Activated naive CD4-positive, alpha-beta T cell treated with anti-CD3 and anti-CD28 coated beads, Interleukin-2, amount 50 U/mL, for 24 hours (primary cell): ENCODE measurements at regions not wholly inside any gene's neighbourhood (a gene's known extent, or its start where the extent isn't known, plus 50 kb on each side); places are given as distances from the start of the nearest gene placed in this dataset.

ENCODE experiments used
- H3K27ac Mint-ChIP-seq: one replicate; pipeline ENCODE4 v1.8.0; 2021; ENCODE audit warnings: mild to moderate bottlenecking, mixed read lengths
- H3K27me3 Mint-ChIP-seq: one replicate; pipeline ENCODE4 v1.8.0; 2021; ENCODE audit warnings: mixed read lengths
- H3K36me3 Mint-ChIP-seq: one replicate; pipeline ENCODE4 v1.8.0; 2021; ENCODE audit warnings: mixed read lengths
- H3K4me1 Mint-ChIP-seq: one replicate; pipeline ENCODE4 v1.8.0; 2021; ENCODE audit warnings: mixed read lengths
- H3K4me3 Mint-ChIP-seq: one replicate; pipeline ENCODE4 v1.8.0; 2021; ENCODE audit warnings: mild to moderate bottlenecking, mixed read lengths
- H3K9me3 Mint-ChIP-seq: one replicate; pipeline ENCODE4 v1.8.0; 2021; ENCODE audit warnings: mixed read lengths

DNA sequence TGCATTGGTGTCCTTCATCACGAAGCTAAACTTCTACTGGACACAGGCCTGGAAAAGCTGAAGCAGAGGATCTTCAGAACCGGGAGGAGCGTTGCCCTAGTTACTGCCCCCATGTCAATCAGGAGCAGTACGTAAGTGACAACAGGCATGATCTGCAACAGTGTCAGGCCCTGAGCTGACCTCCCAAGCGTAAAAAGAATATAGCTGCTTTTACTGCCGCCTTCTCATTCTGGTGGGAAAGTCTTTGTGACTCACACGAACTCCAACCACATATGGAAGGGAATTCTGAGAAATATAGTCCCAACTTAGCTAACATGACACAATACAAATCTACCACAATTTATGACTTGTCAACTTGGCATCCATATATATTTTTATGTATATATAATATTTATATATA, 1007.7 kb upstream of the CDH2 start:
- Mint-ChIP-seq H3K9me3 (no peaks in the 10 kb centered on the region), H3K27me3 (no peaks in the 10 kb centered on the region), H3K4me3 (no peak overlapping the region), H3K27ac (no peak overlapping the region), H3K4me1 (no peaks in the 10 kb centered on the region), H3K36me3 (no peaks in the 10 kb centered on the region)

DNA sequence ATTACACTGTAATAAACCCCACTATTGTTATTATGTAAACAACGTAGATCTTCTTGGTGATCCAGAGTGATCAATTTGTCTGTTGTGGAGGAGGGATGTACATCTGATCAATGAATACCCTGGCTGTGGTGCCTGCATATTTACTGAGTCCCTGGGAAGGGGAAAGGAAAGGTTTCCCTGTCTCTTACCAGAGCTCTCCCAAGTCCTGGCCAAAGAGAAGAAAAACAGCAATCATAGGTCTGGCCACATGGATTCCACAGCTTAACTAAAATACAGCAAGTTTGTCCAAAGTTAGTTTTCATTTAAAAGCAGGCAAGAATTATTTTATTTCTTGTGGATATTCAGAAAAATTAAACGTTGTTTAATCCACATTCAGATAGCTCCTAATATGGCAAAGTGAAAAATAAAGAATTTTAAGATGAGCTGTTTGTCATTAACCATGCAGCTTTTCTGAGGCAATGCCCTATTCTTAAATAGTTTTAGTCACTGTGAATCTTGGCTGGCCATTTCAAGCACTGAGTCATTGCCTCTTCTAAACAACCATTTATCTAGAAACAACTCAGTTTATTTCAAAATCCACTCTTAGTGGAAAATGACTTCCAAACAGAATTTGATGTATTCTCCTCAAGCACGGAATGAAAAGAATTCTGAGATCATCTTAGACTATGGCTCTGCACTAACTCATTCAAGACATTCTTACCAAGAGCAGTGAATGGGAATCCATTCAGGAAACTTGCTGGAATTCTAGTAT, 1004.4 kb upstream of the CDH2 start:
- H3K4me1 Mint-ChIP-seq: no peaks in the 10 kb centered on the region
- H3K36me3 Mint-ChIP-seq: no peaks in the 10 kb centered on the region
- no peak overlapping the region for H3K4me3 Mint-ChIP-seq
- H3K27me3 Mint-ChIP-seq: no peaks in the 10 kb centered on the region
- no peak overlapping the region for H3K27ac Mint-ChIP-seq
- H3K9me3 Mint-ChIP-seq: no peaks in the 10 kb centered on the region

DNA sequence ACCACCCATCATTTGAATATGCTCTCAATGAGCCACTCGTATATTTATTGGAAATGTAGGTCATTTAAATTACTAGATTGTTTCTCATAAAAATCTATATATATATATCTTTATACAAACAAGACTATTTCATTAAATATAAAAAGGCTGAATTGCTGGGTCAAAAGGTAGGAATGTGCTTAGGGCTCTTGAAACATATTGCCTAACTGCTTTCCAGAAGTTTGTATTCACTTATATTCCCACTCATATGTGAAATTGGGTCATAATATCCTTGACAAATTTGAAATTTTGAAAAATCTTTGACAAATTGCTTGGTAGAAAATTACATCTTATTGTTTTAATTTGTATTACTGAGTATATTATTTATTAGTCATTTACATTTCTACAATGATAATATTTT, 999.8 kb upstream of the CDH2 start:
- Mint-ChIP-seq H3K9me3 (peaks cover 14% of the 10 kb centered on the region), H3K27ac (no peak overlapping the region), H3K4me3 (no peak overlapping the region), H3K27me3 (no peaks in the 10 kb centered on the region), H3K36me3 (no peaks in the 10 kb centered on the region), H3K4me1 (no peaks in the 10 kb centered on the region)

DNA sequence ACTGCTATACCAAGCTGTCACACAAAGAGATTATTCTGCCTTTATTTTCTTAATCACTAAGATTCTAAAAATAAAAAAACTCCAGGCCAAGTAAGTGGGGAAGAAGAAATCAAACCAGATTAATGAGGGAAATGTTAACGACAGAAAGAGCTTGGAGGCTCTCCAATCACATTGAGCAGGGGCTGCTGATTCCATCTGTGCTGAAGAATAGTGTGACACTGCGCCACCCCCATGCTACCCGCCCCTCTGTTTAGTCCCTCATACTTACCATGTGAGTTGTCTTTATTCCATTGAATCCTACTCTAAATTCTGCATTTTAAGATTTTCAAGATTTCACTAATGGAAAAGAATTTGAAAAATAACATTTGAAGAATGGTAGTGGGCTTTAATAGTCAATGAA, 998.0 kb upstream of the CDH2 start:
- H3K4me1 Mint-ChIP-seq: no peaks in the 10 kb centered on the region
- H3K27ac Mint-ChIP-seq: no peak overlapping the region
- peaks cover 19% of the 10 kb centered on the region for H3K9me3 Mint-ChIP-seq
- no peaks in the 10 kb centered on the region for H3K36me3 Mint-ChIP-seq
- no peak overlapping the region for H3K4me3 Mint-ChIP-seq
- H3K27me3 Mint-ChIP-seq: no peaks in the 10 kb centered on the region

DNA sequence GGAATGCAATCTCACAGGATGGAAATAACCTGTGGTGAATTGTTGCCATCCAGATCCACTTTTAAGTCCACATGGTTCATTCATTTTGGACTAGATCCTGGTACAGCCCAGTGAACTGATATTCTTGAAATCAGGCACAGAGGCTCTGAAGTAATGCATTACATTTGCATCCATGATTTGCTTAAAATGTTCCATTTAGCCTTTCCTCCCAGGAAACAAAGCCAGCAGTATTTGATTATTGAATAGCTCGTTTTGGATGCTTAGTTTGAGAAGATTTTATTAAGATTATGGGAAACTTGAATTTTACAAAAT, 995.8 kb upstream of the CDH2 start:
- Mint-ChIP-seq H3K27me3 (no peaks in the 10 kb centered on the region), H3K27ac (no peak overlapping the region), H3K36me3 (no peaks in the 10 kb centered on the region), H3K9me3 (peaks cover 19% of the 10 kb centered on the region), H3K4me1 (no peaks in the 10 kb centered on the region), H3K4me3 (no peak overlapping the region)

DNA sequence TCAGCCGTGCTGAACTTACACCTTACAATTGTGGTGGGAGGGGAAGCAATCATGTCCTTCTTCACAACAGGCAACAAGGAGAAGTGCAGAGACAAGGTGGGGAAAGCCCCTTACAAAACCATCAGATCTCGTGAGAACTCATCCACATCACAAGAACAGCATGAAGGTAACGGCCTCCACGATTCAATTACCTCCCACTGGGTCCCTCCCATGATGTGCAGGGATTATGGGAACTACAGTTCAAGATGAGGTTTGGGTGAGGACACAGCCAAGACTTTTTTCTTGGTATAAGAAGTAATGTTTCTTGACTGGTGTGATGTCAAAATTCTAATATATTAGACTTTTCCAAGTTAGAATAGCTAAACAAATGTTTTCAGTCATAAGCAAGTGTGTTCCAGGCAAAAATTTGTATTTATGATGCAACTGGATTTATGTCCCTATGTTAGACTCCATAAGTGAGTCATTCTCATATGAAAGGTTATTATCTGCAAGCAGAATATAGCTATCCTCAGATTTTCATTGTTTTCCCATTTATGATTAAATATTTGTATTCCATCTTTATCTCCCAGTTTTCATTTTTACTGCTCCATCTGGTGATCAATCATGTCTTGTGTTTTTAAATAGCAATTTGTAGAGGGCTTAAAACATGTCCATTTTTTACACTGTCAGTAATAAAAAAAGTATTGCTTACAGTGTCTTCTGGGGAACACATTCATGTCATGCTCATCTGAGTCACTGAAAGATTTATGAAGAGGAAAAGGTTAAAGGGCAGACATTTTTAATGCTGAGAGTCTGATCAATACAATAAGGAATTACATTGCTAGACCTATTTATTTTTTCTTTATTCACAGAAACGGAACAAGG, 995.2 kb upstream of the CDH2 start:
- Mint-ChIP-seq H3K4me3 (no peak overlapping the region), H3K27ac (no peak overlapping the region), H3K36me3 (no peaks in the 10 kb centered on the region), H3K9me3 (peaks cover 19% of the 10 kb centered on the region), H3K4me1 (no peaks in the 10 kb centered on the region), H3K27me3 (no peaks in the 10 kb centered on the region)

DNA sequence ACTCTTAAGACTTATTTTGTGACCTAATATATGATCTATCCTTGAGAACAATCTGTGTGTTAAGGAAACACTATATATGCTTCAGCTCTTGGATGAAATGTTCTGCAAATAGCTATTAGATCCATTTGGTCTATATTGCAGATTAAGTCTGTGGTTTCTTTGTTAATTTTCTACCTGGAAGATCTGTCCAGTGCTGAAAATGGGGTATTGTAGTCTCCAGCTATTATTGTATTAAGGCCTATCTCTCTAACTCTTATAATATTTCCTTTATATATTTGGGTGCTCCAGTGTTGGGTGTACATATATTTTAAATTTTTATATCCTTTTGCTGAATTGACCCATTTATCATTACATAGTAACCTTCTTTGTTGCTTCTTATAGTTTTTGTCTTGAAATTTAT, 992.7 kb upstream of the CDH2 start:
- H3K4me1 Mint-ChIP-seq: no peaks in the 10 kb centered on the region

DNA sequence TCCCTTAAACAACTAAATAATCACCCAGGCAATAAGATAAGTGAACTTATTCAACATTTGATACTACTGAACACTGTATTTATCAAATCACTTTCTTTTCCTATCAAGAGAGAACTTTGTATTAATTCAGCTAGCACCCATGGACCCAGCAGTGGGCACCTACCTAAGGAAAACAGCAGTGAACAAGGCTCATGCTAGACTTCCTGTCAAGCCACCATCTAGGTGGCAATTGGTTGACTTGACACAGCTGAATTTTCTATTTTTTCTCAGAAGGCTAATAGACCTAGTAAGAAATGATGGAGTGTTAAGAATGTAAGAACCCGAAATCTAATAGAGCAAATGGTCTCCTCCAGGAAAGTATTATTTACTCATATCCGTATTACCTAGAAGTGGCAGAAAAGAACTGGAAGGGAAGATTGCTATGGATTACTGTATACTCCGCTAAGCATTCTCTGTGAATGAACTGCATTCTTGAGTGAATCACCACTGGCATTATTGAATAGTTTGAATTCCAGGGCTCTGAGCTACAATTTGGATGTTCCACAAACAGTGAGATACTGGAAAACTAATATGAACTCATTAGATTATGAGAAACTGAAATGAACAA, 988.2 kb upstream of the CDH2 start:
- no peak overlapping the region for H3K27ac Mint-ChIP-seq
- H3K27me3 Mint-ChIP-seq: no peaks in the 10 kb centered on the region
- no peak overlapping the region for H3K4me3 Mint-ChIP-seq
- no peaks in the 10 kb centered on the region for H3K4me1 Mint-ChIP-seq
- no peaks in the 10 kb centered on the region for H3K36me3 Mint-ChIP-seq
- peaks cover 5% of the 10 kb centered on the region for H3K9me3 Mint-ChIP-seq

More for the DNA sequence above, 992.7 kb upstream of the CDH2 start:
- H3K27ac Mint-ChIP-seq: no peak overlapping the region
- H3K36me3 Mint-ChIP-seq: no peaks in the 10 kb centered on the region
- peaks cover 21% of the 10 kb centered on the region for H3K9me3 Mint-ChIP-seq
- no peak overlapping the region for H3K4me3 Mint-ChIP-seq
- no peaks in the 10 kb centered on the region for H3K27me3 Mint-ChIP-seq

DNA sequence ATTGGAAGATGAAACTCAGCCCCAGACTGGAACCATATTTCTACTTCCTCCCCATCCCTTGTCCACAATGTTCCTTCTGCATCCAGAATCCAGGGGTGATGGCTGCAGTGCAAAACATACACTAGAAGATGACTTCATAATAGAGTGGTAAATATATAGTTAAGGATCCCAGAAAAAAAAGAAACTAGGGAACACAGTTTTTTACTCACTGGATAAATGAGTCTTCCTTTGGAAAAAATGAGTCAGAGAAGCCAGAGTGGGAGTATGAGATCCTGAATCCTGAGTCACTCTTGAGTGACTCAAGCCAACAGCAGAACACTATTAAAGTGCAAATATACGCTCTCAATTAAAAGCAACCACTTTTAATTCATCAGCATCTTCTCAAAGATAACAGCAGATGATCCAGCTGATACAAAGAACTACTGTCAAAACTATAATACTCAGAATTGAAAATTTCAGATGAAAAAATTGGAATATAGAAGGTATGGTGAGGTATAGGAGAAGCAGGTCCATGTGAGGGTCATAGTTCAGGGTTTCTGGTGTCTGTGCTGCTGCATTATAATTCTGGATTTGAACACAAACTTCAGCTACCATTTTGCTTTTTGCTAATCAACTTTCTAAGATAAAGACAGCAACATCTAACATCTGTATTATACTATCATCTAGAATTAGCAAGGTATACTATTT, 987.2 kb upstream of the CDH2 start:
- H3K27ac Mint-ChIP-seq: peak overlapping the region; percentile 20
- H3K27me3 Mint-ChIP-seq: no peaks in the 10 kb centered on the region
- no peaks in the 10 kb centered on the region for H3K4me1 Mint-ChIP-seq
- H3K9me3 Mint-ChIP-seq: peaks cover 3% of the 10 kb centered on the region
- H3K36me3 Mint-ChIP-seq: no peaks in the 10 kb centered on the region
- H3K4me3 Mint-ChIP-seq: no peak overlapping the region

DNA sequence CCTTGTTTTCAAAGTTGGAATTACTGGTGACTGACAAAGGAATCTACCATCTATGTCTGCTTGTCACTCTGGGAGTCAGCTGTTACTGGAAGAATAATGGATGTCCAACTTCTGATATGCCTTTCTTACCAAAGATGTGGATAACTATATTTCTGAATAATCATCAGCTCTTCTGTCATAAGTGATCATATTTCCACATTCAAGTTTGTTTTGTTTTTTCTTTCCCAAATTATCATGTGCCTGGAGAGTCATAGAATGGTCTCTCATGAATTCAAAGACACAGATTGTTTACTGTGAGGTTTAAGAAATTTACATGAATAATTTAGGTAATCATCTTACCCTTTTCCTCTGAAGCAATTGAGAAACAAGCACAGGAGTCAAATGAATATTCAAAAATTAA, 986.7 kb upstream of the CDH2 start:
- Mint-ChIP-seq H3K27me3 (no peaks in the 10 kb centered on the region), H3K4me3 (no peak overlapping the region), H3K36me3 (no peaks in the 10 kb centered on the region), H3K4me1 (no peaks in the 10 kb centered on the region), H3K9me3 (peaks cover 3% of the 10 kb centered on the region), H3K27ac (no peak overlapping the region)

DNA sequence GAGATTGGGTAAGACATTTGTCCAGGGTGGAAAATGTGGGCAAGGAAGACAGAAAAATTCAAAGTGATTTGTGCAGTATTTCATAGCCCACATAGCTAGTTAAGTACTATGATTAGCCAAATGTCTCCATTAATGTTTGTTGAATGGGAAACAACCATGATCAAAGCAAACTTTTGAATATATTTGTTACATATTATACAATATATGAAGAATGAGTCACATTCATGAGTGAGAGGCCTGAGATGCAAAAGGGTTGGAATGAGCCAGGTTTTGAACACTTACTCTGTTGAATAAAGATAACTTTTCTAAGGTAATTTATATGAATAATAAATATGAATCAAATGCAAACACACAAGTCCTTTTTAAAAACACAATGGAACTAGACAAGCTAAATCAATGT, 984.5 kb upstream of the CDH2 start:
- Mint-ChIP-seq H3K4me1 (no peaks in the 10 kb centered on the region), H3K9me3 (peaks cover 7% of the 10 kb centered on the region), H3K27ac (no peak overlapping the region), H3K4me3 (no peak overlapping the region), H3K27me3 (no peaks in the 10 kb centered on the region), H3K36me3 (no peaks in the 10 kb centered on the region)

DNA sequence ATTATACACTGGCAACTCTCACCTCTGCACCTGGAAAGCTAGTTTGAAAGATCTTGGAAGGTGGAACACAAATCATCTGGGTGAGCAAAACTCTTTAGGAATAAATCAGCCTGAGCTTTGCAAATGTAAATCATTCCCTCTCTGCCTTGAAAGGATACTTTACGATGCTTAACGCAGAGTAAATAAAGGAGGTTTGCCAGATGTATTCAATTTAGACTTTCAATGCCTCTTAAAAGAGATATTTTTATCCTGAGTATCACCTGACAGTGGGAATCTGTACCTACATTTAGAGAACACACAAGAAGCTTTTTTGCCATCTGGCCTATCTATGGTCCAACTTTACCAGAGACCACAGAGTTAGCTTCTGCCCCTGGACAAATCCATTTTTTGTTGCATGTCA, 983.2 kb upstream of the CDH2 start:
- H3K9me3 Mint-ChIP-seq: peaks cover 4% of the 10 kb centered on the region
- no peaks in the 10 kb centered on the region for H3K36me3 Mint-ChIP-seq
- no peaks in the 10 kb centered on the region for H3K4me1 Mint-ChIP-seq
- H3K27ac Mint-ChIP-seq: no peak overlapping the region
- no peak overlapping the region for H3K4me3 Mint-ChIP-seq
- H3K27me3 Mint-ChIP-seq: no peaks in the 10 kb centered on the region

DNA sequence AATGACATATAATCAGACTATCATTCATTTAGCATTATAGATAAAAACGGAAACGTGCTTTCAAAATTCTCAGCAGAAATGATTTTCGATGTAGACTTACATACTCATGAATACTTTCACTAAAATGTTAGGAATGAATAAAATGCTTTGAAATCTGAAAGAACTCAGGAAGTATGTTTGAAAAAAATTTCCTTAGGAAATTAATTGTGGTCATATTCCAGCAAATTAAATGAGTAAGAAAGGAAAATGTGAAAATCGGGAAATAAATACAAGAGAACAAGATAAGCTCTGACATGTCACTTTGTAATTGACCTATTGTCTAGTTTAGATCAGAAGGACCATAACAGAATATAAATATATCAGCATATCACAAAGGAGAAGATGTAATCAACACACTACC, 981.0 kb upstream of the CDH2 start:
- Mint-ChIP-seq H3K4me3 (no peak overlapping the region), H3K27me3 (no peaks in the 10 kb centered on the region), H3K27ac (no peak overlapping the region), H3K9me3 (peaks cover 4% of the 10 kb centered on the region), H3K4me1 (no peaks in the 10 kb centered on the region), H3K36me3 (peaks cover under 1% of the 10 kb centered on the region)

DNA sequence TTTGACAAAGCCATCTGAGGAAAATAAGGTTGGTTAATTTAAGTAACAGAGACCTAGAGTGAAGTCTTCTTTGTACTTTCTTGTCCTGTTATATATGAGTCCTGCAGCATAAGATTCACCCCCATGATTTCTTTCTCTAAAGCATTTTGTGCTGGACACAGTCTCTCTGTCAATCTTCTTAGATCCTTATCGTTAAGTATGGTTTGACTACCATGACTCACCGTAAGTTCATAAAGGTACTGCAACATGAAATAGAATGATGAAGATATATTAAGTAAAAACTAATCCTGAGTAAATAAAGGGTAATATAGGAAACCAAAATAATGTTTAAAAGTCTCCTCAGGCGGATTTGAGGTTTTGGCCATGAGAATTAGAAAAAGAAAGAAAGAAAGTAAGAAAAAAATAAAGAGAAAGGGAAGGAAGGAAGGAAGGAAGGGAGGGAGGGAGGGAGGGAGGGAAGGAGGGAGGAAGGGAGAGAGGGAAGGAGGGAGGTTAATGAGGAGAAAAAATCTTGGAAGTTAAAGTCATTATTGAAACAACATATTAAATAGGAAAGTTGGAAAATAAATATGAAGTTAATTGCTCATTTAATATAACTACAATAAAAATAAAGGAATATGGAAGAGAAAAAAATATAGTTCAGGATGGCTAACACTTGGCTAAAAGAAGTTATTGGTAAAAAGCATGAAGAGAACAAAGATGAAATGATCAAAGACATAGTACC, 980.3 kb upstream of the CDH2 start:
- Mint-ChIP-seq H3K27me3 (no peaks in the 10 kb centered on the region), H3K4me3 (no peak overlapping the region), H3K36me3 (peaks cover 2% of the 10 kb centered on the region), H3K9me3 (peaks cover 4% of the 10 kb centered on the region), H3K27ac (no peak overlapping the region), H3K4me1 (no peaks in the 10 kb centered on the region)

DNA sequence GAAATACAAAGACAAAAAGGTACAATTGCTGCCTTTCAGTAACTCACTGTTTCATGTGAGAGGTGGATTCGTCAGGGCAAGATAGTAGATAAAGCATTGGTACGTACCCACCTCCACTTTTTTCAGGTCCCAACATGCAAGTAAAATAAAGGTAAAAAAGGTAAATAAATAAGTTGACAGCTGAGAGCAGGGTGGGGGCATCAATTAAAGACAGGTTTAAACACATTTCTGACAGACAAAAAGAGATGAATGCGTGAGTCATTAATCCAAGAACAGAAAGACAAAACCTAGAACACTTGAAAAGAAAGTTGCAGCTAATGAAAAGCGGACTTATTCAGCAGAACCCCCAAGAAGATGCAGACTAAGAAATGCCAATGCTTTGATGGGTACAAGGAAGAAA, 979.6 kb upstream of the CDH2 start:
- Mint-ChIP-seq H3K9me3 (peaks cover 4% of the 10 kb centered on the region), H3K27me3 (no peaks in the 10 kb centered on the region), H3K4me3 (no peak overlapping the region), H3K27ac (no peak overlapping the region), H3K4me1 (no peaks in the 10 kb centered on the region), H3K36me3 (peaks cover 2% of the 10 kb centered on the region)
